Activated CD4-positive, alpha-beta T cell treated with anti-CD3 and anti-CD28 coated beads, Interleukin-2, amount 50 U/mL, for 48 hours (primary cell): ENCODE measurements at regions not wholly inside any gene's neighbourhood (a gene's known extent, or its start where the extent isn't known, plus 50 kb on each side); places are given as distances from the start of the nearest gene placed in this dataset.
"Not testable (repeated sequence)": the region's sequence is repeated elsewhere in the genome, so short reads cannot be mapped to it uniquely, and the experiment has no call there.

Source experiments
- DNase-seq, 2 experiments: peaks; one replicate each; pipeline ENCODE4 v3.0.0-alpha.2; 2020

GRCh38 chr9:22855980-22856379 is 409.4 kb downstream of the DMRTA1 start:
- DNase-seq, result no peak

- no peak for DNase-seq
Observed at GRCh38 chr9:22857316-22857715, 410.7 kb downstream of the DMRTA1 start.

- DNase-seq, result no peak
Observed at GRCh38 chr9:22863106-22863505, 416.5 kb downstream of the DMRTA1 start.

- DNase-seq, result no peak
Observed at GRCh38 chr9:22863736-22864135, 417.1 kb downstream of the DMRTA1 start.

GRCh38 chr9:22893196-22893843 is 446.7 kb downstream of the DMRTA1 start:
- DNase-seq, result no peak

GRCh38 chr9:22898591-22898990 is 452.0 kb downstream of the DMRTA1 start:
- DNase-seq, result no peak

GRCh38 chr9:22911632-22912031 is 465.0 kb downstream of the DMRTA1 start:
- DNase-seq, result no peak

- DNase-seq, result no peak
Observed at GRCh38 chr9:22913026-22913425, 466.4 kb downstream of the DMRTA1 start.

- no peak for DNase-seq
Observed at GRCh38 chr9:22913518-22913917, 466.9 kb downstream of the DMRTA1 start.

GRCh38 chr9:22916148-22916547 is 469.5 kb downstream of the DMRTA1 start:
- no peak for DNase-seq

GRCh38 chr9:22919423-22919822 is 472.8 kb downstream of the DMRTA1 start:
- no peak for DNase-seq

- DNase-seq, result no peak
Observed at GRCh38 chr9:22921742-22922141, 475.1 kb downstream of the DMRTA1 start.

GRCh38 chr9:22922222-22922621 is 475.6 kb downstream of the DMRTA1 start:
- DNase-seq, result no peak

GRCh38 chr9:22954550-22954949 is 507.9 kb downstream of the DMRTA1 start:
- no peak for DNase-seq

GRCh38 chr9:22954964-22955363 is 508.3 kb downstream of the DMRTA1 start:
- DNase-seq, result no peak

- DNase-seq, result no peak
Observed at GRCh38 chr9:22969350-22969979, 522.8 kb downstream of the DMRTA1 start.

- DNase-seq, result no peak
Observed at GRCh38 chr9:22970434-22970975, 523.9 kb downstream of the DMRTA1 start.

GRCh38 chr9:22975951-22976350 is 529.3 kb downstream of the DMRTA1 start:
- DNase-seq, result no peak

- no peak for DNase-seq
Observed at GRCh38 chr9:22976454-22976853, 529.8 kb downstream of the DMRTA1 start.

GRCh38 chr9:22980429-22980828 is 533.8 kb downstream of the DMRTA1 start:
- DNase-seq, result not testable (repeated sequence)

- DNase-seq, result no peak
Observed at GRCh38 chr9:22986556-22986955, 539.9 kb downstream of the DMRTA1 start.

GRCh38 chr9:22990349-22990748 is 543.7 kb downstream of the DMRTA1 start:
- no peak for DNase-seq

- DNase-seq, result no peak
Observed at GRCh38 chr9:22992780-22993179, 546.2 kb downstream of the DMRTA1 start.

GRCh38 chr9:22997923-22998322 is 551.3 kb downstream of the DMRTA1 start:
- DNase-seq, result no peak

GRCh38 chr9:23005156-23005555 is 558.5 kb downstream of the DMRTA1 start:
- no peak for DNase-seq
